ENCODE measurements at regions not wholly inside any gene's neighbourhood (a gene's known extent, or its start where the extent isn't known, plus 50 kb on each side); places are given as distances from the start of the nearest gene placed in this dataset.

- TF ChIP-seq CTCF (IDR thresholded peaks at IDR 0.05) (no peak), POLR2AphosphoS5 (IDR thresholded peaks at IDR 0.05) (no peak)
Measured at GRCh38 chr18:45505497-45506206, 109.6 kb upstream of the SLC14A2 start.

Measured in breast epithelium (tissue), 3 donors.